OCI-LY1 (cell line): ENCODE measurements at regions not wholly inside any gene's neighbourhood (a gene's known extent, or its start where the extent isn't known, plus 50 kb on each side); places are given as distances from the start of the nearest gene placed in this dataset.

Source experiments
- H2AFZ ChIP-seq: fragments of 200-600 bp; sonication (generic), shearing (Covaris generic); 2 replicates; pipeline ENCODE4 v1.6.0; 2014; ENCODE audit warnings: antibody characterized with exemption, mild to moderate bottlenecking, low read length
- H3F3A ChIP-seq: fragments of 200-600 bp; sonication (generic), shearing (Covaris generic); 2 replicates; pipeline ENCODE4 v1.6.0; 2014; ENCODE audit warnings: mild to moderate bottlenecking, antibody characterized with exemption, low read length, moderate library complexity; ENCODE audit not compliant: insufficient read depth
- H3K27ac ChIP-seq: fragments of 200-600 bp; sonication (generic); 2 replicates; pipeline ENCODE4 v1.5.1; 2014; ENCODE audit warnings: low read length, mixed run types, mild to moderate bottlenecking, low read depth; ENCODE audit not compliant: poor library complexity, severe bottlenecking
- H3K27me3 ChIP-seq: fragments of 200-600 bp; sonication (generic); 2 replicates; pipeline ENCODE4 v1.6.0; 2014; ENCODE audit warnings: antibody characterized with exemption, mild to moderate bottlenecking, low read length, moderate library complexity; ENCODE audit not compliant: insufficient read depth
- H3K36me3 ChIP-seq: fragments of 200-600 bp; sonication (generic); 2 replicates; pipeline ENCODE4 v1.6.1; 2014; ENCODE audit warnings: mild to moderate bottlenecking, antibody characterized with exemption, low read length, moderate library complexity, mixed read lengths; ENCODE audit not compliant: insufficient read depth
- H3K4me1 ChIP-seq: fragments of 200-600 bp; sonication (generic); 2 replicates; pipeline ENCODE4 v1.5.1; 2014; ENCODE audit warnings: mild to moderate bottlenecking, low read length, moderate library complexity; ENCODE audit not compliant: insufficient read depth, severe bottlenecking
- H3K4me2 ChIP-seq: fragments of 200-600 bp; sonication (generic), shearing (Covaris generic); 2 replicates; pipeline ENCODE4 v1.6.1; 2014; ENCODE audit warnings: low read length
- H3K4me3 ChIP-seq: fragments of 200-600 bp; sonication (generic); 2 replicates; pipeline ENCODE4 v1.5.1; 2014; ENCODE audit warnings: low read length, low read depth, mild to moderate bottlenecking, mixed read lengths; ENCODE audit not compliant: poor library complexity, severe bottlenecking
- H3K79me2 ChIP-seq: fragments of 200-600 bp; shearing (Covaris generic); 2 replicates; pipeline ENCODE4 v1.6.1; 2016; ENCODE audit warnings: mixed run types, low read length, mixed read lengths; ENCODE audit not compliant: insufficient read depth
- H3K9ac ChIP-seq: fragments of 200-600 bp; sonication (generic), shearing (Covaris generic); 2 replicates; pipeline ENCODE4 v1.6.1; 2014; ENCODE audit warnings: mild to moderate bottlenecking, low read length, mixed read lengths
- H3K9me2 ChIP-seq: fragments of 200-600 bp; sonication (generic), shearing (Covaris generic); 2 replicates; pipeline ENCODE4 v1.6.1; 2014; ENCODE audit warnings: low read depth, mild to moderate bottlenecking, low read length, mixed read lengths
- H3K9me3 ChIP-seq: fragments of 200-600 bp; shearing (Covaris generic); 2 replicates; pipeline ENCODE4 v1.6.1; 2014; ENCODE audit warnings: low read length, mixed read lengths
- H4K20me1 ChIP-seq: fragments of 200-600 bp; sonication (generic), shearing (Covaris generic); 2 replicates; pipeline ENCODE4 v1.6.0; 2016; ENCODE audit warnings: mild to moderate bottlenecking, low read length; ENCODE audit not compliant: insufficient read depth
- EZH2 ChIP-seq: fragments of 200-600 bp; sonication (generic), shearing (Covaris generic); IDR thresholded peaks from 2 replicates; pipeline ENCODE4 v1.8.0; 2017; ENCODE audit warnings: borderline replicate concordance, mixed run types, mild to moderate bottlenecking, antibody characterized with exemption, low read length, moderate library complexity, mixed read lengths
- TF ChIP-seq, protein P1 (sequence below): fragments of 200-600 bp; sonication (generic), shearing (Covaris generic); IDR thresholded peaks from 2 replicates; pipeline ENCODE4 v1.5.1; 2017; ENCODE audit warnings: mild to moderate bottlenecking, antibody characterized with exemption, low read length, moderate library complexity, mixed read lengths

DNA sequence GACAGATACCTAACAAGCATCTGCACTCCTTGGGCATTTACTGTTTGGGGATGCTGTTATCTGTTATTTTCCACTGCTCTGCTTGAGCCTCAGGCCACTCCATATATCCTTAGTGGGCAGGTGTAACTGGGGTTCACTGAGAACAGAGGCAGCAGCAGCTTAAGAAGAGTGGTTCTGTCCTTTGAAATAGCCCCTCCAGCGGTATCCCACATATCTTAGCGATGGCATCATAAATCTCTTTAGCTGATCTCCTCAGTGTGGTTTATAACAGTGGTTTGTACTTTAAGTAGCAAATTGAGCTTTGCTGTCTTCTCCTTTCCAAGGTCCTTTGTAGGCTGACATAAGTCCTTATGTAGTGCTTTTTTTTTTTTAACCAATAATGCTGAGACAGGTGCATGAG lies 79.7 kb upstream of the RPRM start:
- no peak overlapping the region for H3K4me2 ChIP-seq
- no peaks in the 10 kb centered on the region for H4K20me1 ChIP-seq
- no peak overlapping the region for H2AFZ ChIP-seq
- H3F3A ChIP-seq, result no peaks in the 10 kb centered on the region
- H3K4me3 ChIP-seq, result no peak overlapping the region
- H3K36me3 ChIP-seq, result no peaks in the 10 kb centered on the region
- H3K27me3 ChIP-seq, result no peaks in the 10 kb centered on the region
- no peaks in the 10 kb centered on the region for H3K9me3 ChIP-seq
- H3K27ac ChIP-seq, result no peak overlapping the region
- H3K9me2 ChIP-seq, result no peaks in the 10 kb centered on the region
- no peak overlapping the region for H3K9ac ChIP-seq
- no peak for TF ChIP-seq EZH2
- TF ChIP-seq, protein P1, sequence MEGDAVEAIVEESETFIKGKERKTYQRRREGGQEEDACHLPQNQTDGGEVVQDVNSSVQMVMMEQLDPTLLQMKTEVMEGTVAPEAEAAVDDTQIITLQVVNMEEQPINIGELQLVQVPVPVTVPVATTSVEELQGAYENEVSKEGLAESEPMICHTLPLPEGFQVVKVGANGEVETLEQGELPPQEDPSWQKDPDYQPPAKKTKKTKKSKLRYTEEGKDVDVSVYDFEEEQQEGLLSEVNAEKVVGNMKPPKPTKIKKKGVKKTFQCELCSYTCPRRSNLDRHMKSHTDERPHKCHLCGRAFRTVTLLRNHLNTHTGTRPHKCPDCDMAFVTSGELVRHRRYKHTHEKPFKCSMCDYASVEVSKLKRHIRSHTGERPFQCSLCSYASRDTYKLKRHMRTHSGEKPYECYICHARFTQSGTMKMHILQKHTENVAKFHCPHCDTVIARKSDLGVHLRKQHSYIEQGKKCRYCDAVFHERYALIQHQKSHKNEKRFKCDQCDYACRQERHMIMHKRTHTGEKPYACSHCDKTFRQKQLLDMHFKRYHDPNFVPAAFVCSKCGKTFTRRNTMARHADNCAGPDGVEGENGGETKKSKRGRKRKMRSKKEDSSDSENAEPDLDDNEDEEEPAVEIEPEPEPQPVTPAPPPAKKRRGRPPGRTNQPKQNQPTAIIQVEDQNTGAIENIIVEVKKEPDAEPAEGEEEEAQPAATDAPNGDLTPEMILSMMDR, result no peak
- no peaks in the 10 kb centered on the region for H3K4me1 ChIP-seq
- H3K79me2 ChIP-seq, result no peaks in the 10 kb centered on the region

DNA sequence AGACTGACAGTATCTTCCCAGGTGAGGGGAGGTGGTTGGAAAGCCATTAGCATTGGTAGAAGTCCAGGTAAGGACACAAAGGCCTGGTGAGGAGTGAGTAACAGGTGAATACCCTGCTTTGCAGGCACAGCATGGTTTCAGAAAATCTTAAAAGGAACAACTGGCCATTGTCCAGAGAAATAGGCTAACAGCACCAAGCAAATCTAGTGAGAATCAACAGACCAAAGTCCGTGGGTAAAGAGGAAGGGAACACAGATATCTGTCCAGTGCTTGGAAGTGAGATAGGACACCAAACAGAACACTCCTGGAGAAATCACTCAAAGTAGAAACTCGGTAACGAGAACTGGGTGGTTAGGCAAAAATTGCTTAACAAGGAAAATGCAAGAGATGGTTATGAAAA lies 88.8 kb upstream of the RPRM start:
- Histone ChIP-seq H3K4me3 (no peak overlapping the region), H3K27ac (no peak overlapping the region), H3K9ac (no peak overlapping the region), H3K9me2 (no peaks in the 10 kb centered on the region), H3K4me1 (no peaks in the 10 kb centered on the region), H3K36me3 (no peaks in the 10 kb centered on the region), H3K27me3 (no peaks in the 10 kb centered on the region), H3K79me2 (no peaks in the 10 kb centered on the region), H2AFZ (no peak overlapping the region), H3K4me2 (no peak overlapping the region), H4K20me1 (no peaks in the 10 kb centered on the region), H3K9me3 (no peaks in the 10 kb centered on the region), H3F3A (no peaks in the 10 kb centered on the region)
- TF ChIP-seq, protein P1, result no peak
- no peak for TF ChIP-seq EZH2

DNA sequence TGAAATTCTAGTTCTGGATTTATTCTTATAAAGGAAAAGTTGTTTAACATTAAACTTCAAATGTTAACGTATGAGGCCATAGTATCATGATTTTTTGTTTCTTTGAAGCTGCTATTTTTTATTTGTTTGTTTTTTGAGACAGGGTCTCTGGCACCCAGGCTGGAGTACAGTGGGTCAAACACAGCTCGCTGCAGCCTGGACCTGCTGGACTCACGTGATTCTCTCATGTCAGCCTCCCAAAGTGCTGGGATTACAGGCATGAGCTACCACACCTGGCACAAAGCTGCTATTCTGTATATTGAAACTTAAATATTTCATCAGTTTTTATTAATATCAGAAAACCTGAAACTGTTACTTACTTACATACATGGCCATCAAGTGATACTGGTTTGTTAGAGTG lies 89.5 kb upstream of the RPRM start:
- no peaks in the 10 kb centered on the region for H3K27me3 ChIP-seq
- no peaks in the 10 kb centered on the region for H3K79me2 ChIP-seq
- H3K4me1 ChIP-seq, result no peaks in the 10 kb centered on the region
- TF ChIP-seq EZH2, result no peak
- TF ChIP-seq, protein P1, result no peak
- no peaks in the 10 kb centered on the region for H3F3A ChIP-seq
- H2AFZ ChIP-seq, result no peak overlapping the region
- no peak overlapping the region for H3K9ac ChIP-seq
- no peaks in the 10 kb centered on the region for H3K9me2 ChIP-seq
- no peaks in the 10 kb centered on the region for H3K36me3 ChIP-seq
- no peaks in the 10 kb centered on the region for H4K20me1 ChIP-seq
- no peaks in the 10 kb centered on the region for H3K9me3 ChIP-seq
- H3K4me3 ChIP-seq, result no peak overlapping the region
- no peak overlapping the region for H3K27ac ChIP-seq
- H3K4me2 ChIP-seq, result no peak overlapping the region
